Pancreas (tissue), 10 donors: ENCODE measurements at regions not wholly inside any gene's neighbourhood (a gene's known extent, or its start where the extent isn't known, plus 50 kb on each side); places are given as distances from the start of the nearest gene placed in this dataset.

Experiments
- ATAC-seq, 4 donors: fragments of 200-7000 bp; cut with Tn5 transposase; one replicate each; pipeline versions ENCODE4 v1.8.0 to v1.9.1; 2020; ENCODE audit warnings: mild to moderate bottlenecking in 4 of 4, moderate library complexity in 4 of 4
- DNase-seq, 6 donors: peaks; one replicate each; pipeline ENCODE4 v3.0.0-alpha.2; 2020
- FAIRE-seq: peaks from 2 replicates; lab custom pipeline; 2012; peaks lifted over from hg19 to GRCh38; lab: Jason Lieb, UNC
- H3K27ac ChIP-seq, 4 donors: fragments of 200-600 bp; sonication (generic); 1 replicate in 3 of 4; 2 replicates in 1 of 4; pipeline versions ENCODE4 v1.5.0 to v1.8.0; 2020
- H3K27me3 ChIP-seq, 4 donors: fragments of 200-600 bp; one replicate each; pipeline ENCODE4 v1.8.0; 2021
- H3K36me3 ChIP-seq, 3 donors: fragments of 200-600 bp; sonication (generic) in 1 of 3; one replicate each; pipeline versions ENCODE4 v1.5.0 to v1.8.0; 2020 to 2021
- H3K4me1 ChIP-seq, 3 donors: fragments of 200-600 bp; one replicate each; pipeline ENCODE4 v1.8.0; 2021
- H3K4me3 ChIP-seq, 4 donors: fragments of 200-600 bp; sonication (generic) in 2 of 4; one replicate each; pipeline versions ENCODE4 v1.5.0 to v1.8.0; 2020 to 2021
- H3K9me3 ChIP-seq, 4 donors: fragments of 200-600 bp; one replicate each; pipeline ENCODE4 v1.8.0; 2021
- CTCF ChIP-seq, 4 donors: fragments of 200-600 bp; sonication (generic) in 3 of 4; IDR thresholded peaks; one replicate each; pipeline versions ENCODE4 v1.5.0 to v1.8.0; 2021; ENCODE audit warnings: antibody characterized with exemption in 4 of 4
- WGBS, 2 donors: extraction: QIAGEN DNeasy Blood & Tissue Kit; methylation state at CpG; one replicate each; pipeline ENCODE4 v1.1.7; 2013; 5-methylcytosine and 5-hydroxymethylcytosine counted together
- intact Hi-C, 3 donors: fragments of 100-400 bp; cut with DNase I; formaldehyde crosslinking; loops; one replicate each; pipeline versions ENCODE4 v1.11.1 to v1.14.2; 2022
- donor health status: healthy with polysubstance abuse.
- donor health status: DM: no; HTN: no; CAD: no; lungs with moderate emphysema.
- donor health status: DM: no; HTN: no; CAD: no.
- donor health status: control.
- donor health status: control.
- donor health status: Bipolar disorder and iron deficiency.
- donor health status: DM: yes; HTN: yes; CAD: no.
- donor health status: DM: no; HTN: no; CAD: no.
- donor health status: DM: no; HTN: no; CAD: no.
- donor health status: DM: yes; HTN: yes; CAD: no.

- no peak for TF ChIP-seq CTCF (IDR thresholded peaks at IDR 0.05)
- 68 to 70% methylated on average over 19 of the region's 19 CpGs for WGBS, 2 donors
- Histone ChIP-seq H3K9me3 (no peaks in the 10 kb centered on the region), H3K36me3 (no peaks in the 10 kb centered on the region), H3K27me3 (peaks cover 0 to 4% (median 0%) of the 10 kb centered on the region in 4 donors), H3K27ac (no peak overlapping the region), H3K4me1 (no peaks in the 10 kb centered on the region), H3K4me3 (no peak overlapping the region)
- no peak for ATAC-seq
- intact Hi-C loops: no loop called here
- no peak for DNase-seq
- no peak for FAIRE-seq
Observed at GRCh38 chr1:38097284-38097898, 50.8 kb upstream of the POU3F1 start.
